Astrocyte (in vitro differentiated cells and primary cell): ENCODE measurements at regions not wholly inside any gene's neighbourhood (a gene's known extent, or its start where the extent isn't known, plus 50 kb on each side); places are given as distances from the start of the nearest gene placed in this dataset.

ENCODE experiments used
- DNase-seq: peaks from one replicate; pipeline ENCODE4 v3.0.0-alpha.2; 2010; ENCODE audit warnings: low read depth
- FAIRE-seq: peaks from 2 replicates; lab custom pipeline; 2011; peaks lifted over from hg19 to GRCh38; lab: Jason Lieb, UNC
- H2AFZ ChIP-seq: 2 replicates; pipeline ENCODE4 v1.6.0; 2012; ENCODE audit warnings: low read depth, low read length, inconsistent platforms
- H3K27ac ChIP-seq: 2 replicates; pipeline ENCODE4 v1.5.1; 2011; ENCODE audit warnings: low read depth, low read length, inconsistent platforms
- H3K27me3 ChIP-seq: 2 replicates; pipeline ENCODE4 v1.6.0; 2011; ENCODE audit warnings: low read length, inconsistent platforms; ENCODE audit not compliant: insufficient read depth
- H3K36me3 ChIP-seq: 2 replicates; pipeline ENCODE4 v1.5.1; 2011; ENCODE audit warnings: low read length, inconsistent platforms; ENCODE audit not compliant: insufficient read depth
- H3K4me1 ChIP-seq: 2 replicates; pipeline ENCODE4 v1.5.1; 2011; ENCODE audit warnings: low read length, inconsistent platforms; ENCODE audit not compliant: insufficient read depth
- H3K4me2 ChIP-seq: 2 replicates; pipeline ENCODE4 v1.6.0; 2012; ENCODE audit warnings: low read length, inconsistent platforms
- H3K4me3 ChIP-seq: 2 replicates; pipeline ENCODE4 v1.5.1; 2011; ENCODE audit warnings: low read depth, mild to moderate bottlenecking, low read length, inconsistent platforms; ENCODE audit not compliant: insufficient read depth
- H3K79me2 ChIP-seq: 2 replicates; pipeline ENCODE4 v1.6.0; 2012; ENCODE audit warnings: mild to moderate bottlenecking, low read length, inconsistent platforms; ENCODE audit not compliant: insufficient read depth
- H3K9ac ChIP-seq: 2 replicates; pipeline ENCODE4 v1.6.0; 2012; ENCODE audit warnings: mild to moderate bottlenecking, low read length, inconsistent platforms
- H3K9me3 ChIP-seq: 2 replicates; pipeline ENCODE4 v1.5.1; 2012; ENCODE audit warnings: low read depth, mild to moderate bottlenecking, low read length, inconsistent platforms; ENCODE audit not compliant: insufficient read depth
- H4K20me1 ChIP-seq: 2 replicates; pipeline ENCODE4 v1.6.0; 2012; ENCODE audit warnings: low read length, inconsistent platforms; ENCODE audit not compliant: insufficient read depth
- H3K27ac Mint-ChIP-seq: one replicate; pipeline ENCODE4 v1.8.0; 2021; ENCODE audit warnings: mild to moderate bottlenecking, mixed read lengths; ENCODE audit not compliant: unreplicated experiment
- H3K27me3 Mint-ChIP-seq: one replicate; pipeline ENCODE4 v1.8.0; 2021; ENCODE audit warnings: low read depth, mixed read lengths; ENCODE audit not compliant: unreplicated experiment
- H3K36me3 Mint-ChIP-seq: one replicate; pipeline ENCODE4 v1.8.0; 2021; ENCODE audit warnings: low read depth, mixed read lengths; ENCODE audit not compliant: unreplicated experiment
- H3K4me1 Mint-ChIP-seq: one replicate; pipeline ENCODE4 v1.8.0; 2021; ENCODE audit warnings: low read depth, mixed read lengths; ENCODE audit not compliant: unreplicated experiment
- H3K4me3 Mint-ChIP-seq: one replicate; pipeline ENCODE4 v1.8.0; 2021; ENCODE audit warnings: mild to moderate bottlenecking, moderate library complexity, mixed read lengths; ENCODE audit not compliant: unreplicated experiment
- H3K9me3 Mint-ChIP-seq: one replicate; pipeline ENCODE4 v1.8.0; 2021; ENCODE audit warnings: mild to moderate bottlenecking, mixed read lengths; ENCODE audit not compliant: unreplicated experiment
- EZH2 ChIP-seq: IDR thresholded peaks from 2 replicates; pipeline ENCODE4 v1.6.1; 2012; ENCODE audit warnings: mild to moderate bottlenecking, low read length, inconsistent platforms; ENCODE audit not compliant: insufficient read depth
- TF ChIP-seq, protein P1 (sequence below): IDR thresholded peaks from 2 replicates; pipeline ENCODE4 v1.5.1; 2011; ENCODE audit warnings: low read depth, mild to moderate bottlenecking, inconsistent platforms, low read length, moderate library complexity; ENCODE audit not compliant: insufficient read depth

DNA sequence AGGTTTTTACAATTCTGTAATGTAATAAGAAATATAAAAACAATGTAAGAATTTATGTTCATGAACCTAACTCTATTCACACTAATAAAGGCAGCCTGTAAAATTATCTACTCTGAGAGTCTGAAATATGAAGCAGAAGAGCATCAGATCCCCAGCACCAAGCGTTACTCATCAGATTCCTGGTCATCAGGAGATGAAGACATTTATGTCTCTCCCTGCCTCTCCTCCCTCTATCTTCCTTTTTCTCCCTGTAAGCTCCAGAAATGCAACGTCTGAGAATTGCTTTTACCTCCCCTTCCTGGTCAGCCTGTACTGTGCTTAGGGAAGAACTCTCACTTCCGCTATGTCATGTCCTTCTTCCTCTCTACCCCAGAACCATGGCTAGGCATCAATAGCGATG, 114.4 kb upstream of the SLIT3 start:
- H3K27ac Mint-ChIP-seq: no peak overlapping the region
- H3K9me3 Mint-ChIP-seq: peaks cover 15% of the 10 kb centered on the region
- no peak overlapping the region for H3K4me3 ChIP-seq
- H3K27me3 ChIP-seq: no peaks in the 10 kb centered on the region
- no peaks in the 10 kb centered on the region for H3K9me3 ChIP-seq
- H3K79me2 ChIP-seq: no peaks in the 10 kb centered on the region
- no peak overlapping the region for H2AFZ ChIP-seq
- TF ChIP-seq EZH2: no peak
- TF ChIP-seq, protein P1, sequence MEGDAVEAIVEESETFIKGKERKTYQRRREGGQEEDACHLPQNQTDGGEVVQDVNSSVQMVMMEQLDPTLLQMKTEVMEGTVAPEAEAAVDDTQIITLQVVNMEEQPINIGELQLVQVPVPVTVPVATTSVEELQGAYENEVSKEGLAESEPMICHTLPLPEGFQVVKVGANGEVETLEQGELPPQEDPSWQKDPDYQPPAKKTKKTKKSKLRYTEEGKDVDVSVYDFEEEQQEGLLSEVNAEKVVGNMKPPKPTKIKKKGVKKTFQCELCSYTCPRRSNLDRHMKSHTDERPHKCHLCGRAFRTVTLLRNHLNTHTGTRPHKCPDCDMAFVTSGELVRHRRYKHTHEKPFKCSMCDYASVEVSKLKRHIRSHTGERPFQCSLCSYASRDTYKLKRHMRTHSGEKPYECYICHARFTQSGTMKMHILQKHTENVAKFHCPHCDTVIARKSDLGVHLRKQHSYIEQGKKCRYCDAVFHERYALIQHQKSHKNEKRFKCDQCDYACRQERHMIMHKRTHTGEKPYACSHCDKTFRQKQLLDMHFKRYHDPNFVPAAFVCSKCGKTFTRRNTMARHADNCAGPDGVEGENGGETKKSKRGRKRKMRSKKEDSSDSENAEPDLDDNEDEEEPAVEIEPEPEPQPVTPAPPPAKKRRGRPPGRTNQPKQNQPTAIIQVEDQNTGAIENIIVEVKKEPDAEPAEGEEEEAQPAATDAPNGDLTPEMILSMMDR: no peak
- DNase-seq: no peak
- no peak overlapping the region for H3K4me3 Mint-ChIP-seq
- H3K27me3 Mint-ChIP-seq: no peaks in the 10 kb centered on the region
- no peak for FAIRE-seq
- H3K4me2 ChIP-seq: no peak overlapping the region
- no peak overlapping the region for H3K27ac ChIP-seq
- no peaks in the 10 kb centered on the region for H3K36me3 Mint-ChIP-seq
- no peaks in the 10 kb centered on the region for H3K36me3 ChIP-seq
- no peaks in the 10 kb centered on the region for H4K20me1 ChIP-seq
- no peak overlapping the region for H3K9ac ChIP-seq
- H3K4me1 Mint-ChIP-seq: peaks cover 28% of the 10 kb centered on the region
- H3K4me1 ChIP-seq: peaks cover 12% of the 10 kb centered on the region

DNA sequence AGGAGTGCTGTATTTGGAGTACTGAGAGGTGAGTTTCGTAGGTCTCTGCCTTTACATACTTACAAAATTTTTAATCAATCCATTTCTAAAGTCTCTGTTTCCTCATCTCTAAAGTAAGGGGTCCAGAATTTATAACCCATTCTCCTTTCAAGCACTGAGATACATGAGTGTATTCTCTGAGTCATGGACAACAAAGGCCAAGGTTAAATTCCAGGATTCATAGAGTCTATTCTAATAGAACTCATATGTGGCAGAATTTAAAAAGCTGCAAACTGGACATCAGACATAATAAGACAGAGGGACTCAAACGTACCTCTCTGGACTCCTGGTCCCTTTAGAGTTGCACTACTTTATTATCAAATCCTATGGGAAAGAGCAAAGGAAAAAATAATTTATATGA, 112.5 kb upstream of the SLIT3 start:
- FAIRE-seq (no peak), DNase-seq (no peak)
- peaks cover 7% of the 10 kb centered on the region for H3K9me3 Mint-ChIP-seq
- no peaks in the 10 kb centered on the region for H3K36me3 Mint-ChIP-seq
- Histone ChIP-seq H3K9me3 (no peaks in the 10 kb centered on the region), H3K27me3 (no peaks in the 10 kb centered on the region), H3K9ac (no peak overlapping the region), H3K79me2 (no peaks in the 10 kb centered on the region), H2AFZ (no peak overlapping the region), H3K4me2 (no peak overlapping the region), H3K27ac (no peak overlapping the region), H3K4me1 (peaks cover 12% of the 10 kb centered on the region), H4K20me1 (no peaks in the 10 kb centered on the region), H3K36me3 (no peaks in the 10 kb centered on the region), H3K4me3 (no peak overlapping the region)
- H3K4me1 Mint-ChIP-seq: peaks cover 27% of the 10 kb centered on the region
- no peak overlapping the region for H3K4me3 Mint-ChIP-seq
- no peaks in the 10 kb centered on the region for H3K27me3 Mint-ChIP-seq
- H3K27ac Mint-ChIP-seq: no peak overlapping the region
- TF ChIP-seq, protein P1: no peak
- TF ChIP-seq EZH2: no peak

DNA sequence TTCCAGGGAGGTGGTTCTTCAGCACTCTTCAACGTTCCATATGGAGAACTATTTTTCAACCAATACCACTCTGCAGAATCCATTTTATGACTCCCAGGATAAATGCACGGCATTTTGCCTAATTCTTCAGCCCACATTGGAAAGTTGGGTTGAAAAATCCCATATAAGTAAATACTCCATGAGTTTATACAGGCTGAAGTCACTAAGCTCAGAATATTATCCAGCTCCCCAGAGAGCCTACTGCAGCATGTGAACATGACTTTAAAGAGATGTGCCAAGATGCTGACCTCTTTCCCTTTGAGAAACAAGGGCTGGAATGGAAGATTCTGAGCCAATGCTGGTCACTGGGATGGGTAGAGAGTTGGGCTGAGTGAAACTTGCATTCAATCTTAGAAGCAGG, 111.9 kb upstream of the SLIT3 start:
- FAIRE-seq (no peak), DNase-seq (no peak)
- no peak overlapping the region for H3K27ac ChIP-seq
- H3K9me3 ChIP-seq: no peaks in the 10 kb centered on the region
- peaks cover 12% of the 10 kb centered on the region for H3K4me1 ChIP-seq
- no peaks in the 10 kb centered on the region for H3K36me3 Mint-ChIP-seq
- H3K36me3 ChIP-seq: no peaks in the 10 kb centered on the region
- H3K27me3 ChIP-seq: no peaks in the 10 kb centered on the region
- H3K27me3 Mint-ChIP-seq: no peaks in the 10 kb centered on the region
- no peak overlapping the region for H3K4me3 Mint-ChIP-seq
- no peaks in the 10 kb centered on the region for H4K20me1 ChIP-seq
- TF ChIP-seq, protein P1: no peak
- TF ChIP-seq EZH2: no peak
- H3K4me2 ChIP-seq: no peak overlapping the region
- H3K27ac Mint-ChIP-seq: no peak overlapping the region
- no peaks in the 10 kb centered on the region for H3K79me2 ChIP-seq
- H3K9ac ChIP-seq: no peak overlapping the region
- peaks cover 7% of the 10 kb centered on the region for H3K9me3 Mint-ChIP-seq
- H3K4me1 Mint-ChIP-seq: peaks cover 27% of the 10 kb centered on the region
- H2AFZ ChIP-seq: no peak overlapping the region
- no peak overlapping the region for H3K4me3 ChIP-seq
